ENCODE measurements at regions not wholly inside any gene's neighbourhood (a gene's known extent, or its start where the extent isn't known, plus 50 kb on each side); places are given as distances from the start of the nearest gene placed in this dataset.

DNA sequence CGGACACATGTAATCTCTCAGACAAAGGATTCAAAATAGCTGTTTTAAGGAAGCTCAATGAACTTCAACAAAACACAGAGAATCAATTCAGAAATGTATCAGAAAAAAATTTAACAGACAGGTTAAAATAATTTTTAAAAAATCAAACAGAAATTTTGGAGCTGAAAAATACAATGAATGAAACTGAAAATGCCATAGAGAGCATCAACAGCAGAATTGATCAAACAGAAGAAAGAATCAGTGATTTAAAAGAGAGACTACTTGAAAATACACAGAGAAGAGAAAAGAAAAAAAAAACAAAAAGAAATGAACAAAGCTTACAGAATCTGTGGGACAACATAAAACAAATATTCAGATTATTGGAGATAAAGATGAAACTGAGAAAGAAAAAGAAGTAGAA is 118.8 kb upstream of the GYPA start:
- ATAC-seq = no peak
- H3K4me1 ChIP-seq = no peaks in the 10 kb centered on the region
- peaks cover 0 to 58% (median 4%) of the 10 kb centered on the region in 11 donors for H3K9me3 ChIP-seq
- 94 to 95% methylated on average over 1 of the region's 1 CpG for WGBS, 2 donors
- no peak for DNase-seq
- H3K27me3 ChIP-seq = no peaks in the 10 kb centered on the region
- TF ChIP-seq, protein P1, sequence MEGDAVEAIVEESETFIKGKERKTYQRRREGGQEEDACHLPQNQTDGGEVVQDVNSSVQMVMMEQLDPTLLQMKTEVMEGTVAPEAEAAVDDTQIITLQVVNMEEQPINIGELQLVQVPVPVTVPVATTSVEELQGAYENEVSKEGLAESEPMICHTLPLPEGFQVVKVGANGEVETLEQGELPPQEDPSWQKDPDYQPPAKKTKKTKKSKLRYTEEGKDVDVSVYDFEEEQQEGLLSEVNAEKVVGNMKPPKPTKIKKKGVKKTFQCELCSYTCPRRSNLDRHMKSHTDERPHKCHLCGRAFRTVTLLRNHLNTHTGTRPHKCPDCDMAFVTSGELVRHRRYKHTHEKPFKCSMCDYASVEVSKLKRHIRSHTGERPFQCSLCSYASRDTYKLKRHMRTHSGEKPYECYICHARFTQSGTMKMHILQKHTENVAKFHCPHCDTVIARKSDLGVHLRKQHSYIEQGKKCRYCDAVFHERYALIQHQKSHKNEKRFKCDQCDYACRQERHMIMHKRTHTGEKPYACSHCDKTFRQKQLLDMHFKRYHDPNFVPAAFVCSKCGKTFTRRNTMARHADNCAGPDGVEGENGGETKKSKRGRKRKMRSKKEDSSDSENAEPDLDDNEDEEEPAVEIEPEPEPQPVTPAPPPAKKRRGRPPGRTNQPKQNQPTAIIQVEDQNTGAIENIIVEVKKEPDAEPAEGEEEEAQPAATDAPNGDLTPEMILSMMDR (IDR thresholded peaks at IDR 0.05) = no peak
- intact Hi-C loops (cut with DNase I) = no loop called here
- H3K36me3 ChIP-seq = no peaks in the 10 kb centered on the region
- no peak overlapping the region for H3K4me3 ChIP-seq
- no peak overlapping the region for H3K27ac ChIP-seq

DNA sequence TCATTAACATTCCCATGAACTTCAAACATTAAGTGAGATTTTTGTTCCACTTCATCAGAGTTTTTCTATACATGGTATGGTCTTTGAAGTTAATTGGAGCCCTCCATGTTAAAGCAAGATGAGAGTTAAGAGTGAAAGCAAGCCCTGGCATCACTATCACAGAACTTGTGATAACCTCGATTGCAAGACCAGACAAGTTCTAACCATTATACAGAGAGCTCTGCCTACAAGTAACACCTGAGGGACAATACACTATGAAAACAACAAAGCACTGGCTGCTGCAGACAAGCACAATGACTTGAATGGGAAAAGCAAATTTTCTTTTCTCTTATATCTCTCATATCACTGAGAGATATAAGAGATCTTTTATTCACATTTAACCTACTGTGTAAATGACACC is 126.6 kb upstream of the GYPA start:
- Histone ChIP-seq H3K27me3 (no peaks in the 10 kb centered on the region), H3K4me3 (no peak overlapping the region), H3K9me3 (peaks cover 0 to 19% (median 0%) of the 10 kb centered on the region in 11 donors), H3K27ac (no peak overlapping the region), H3K36me3 (no peaks in the 10 kb centered on the region), H3K4me1 (no peaks in the 10 kb centered on the region)
- TF ChIP-seq, protein P1 (IDR thresholded peaks at IDR 0.05) = no peak
- WGBS, 2 donors = 36 to 43% methylated on average over 1 of the region's 1 CpG
- ATAC-seq = no peak
- intact Hi-C loops (cut with DNase I) = no loop called here
- no peak for DNase-seq

DNA sequence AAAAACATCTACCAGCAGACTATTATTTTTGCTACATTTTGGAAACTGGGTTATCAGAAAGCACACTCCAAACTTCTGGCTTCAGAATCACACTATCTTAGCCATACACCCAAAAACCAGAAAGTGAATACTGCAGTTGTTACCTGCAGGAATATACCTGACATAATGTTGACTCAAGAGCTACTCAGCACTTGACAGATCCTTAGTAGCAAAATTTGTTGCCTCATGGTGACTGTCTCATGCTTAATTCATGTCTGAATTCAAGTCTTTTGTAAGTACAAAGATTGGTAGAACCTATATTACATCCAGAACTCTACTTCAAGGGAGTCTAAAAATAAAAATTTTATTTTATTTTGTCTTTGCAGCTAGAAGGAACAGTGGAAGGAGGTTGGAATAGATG is 140.2 kb upstream of the GYPA start:
- Histone ChIP-seq H3K9me3 (no peaks in the 10 kb centered on the region), H3K4me1 (no peaks in the 10 kb centered on the region), H3K27me3 (no peaks in the 10 kb centered on the region), H3K36me3 (no peaks in the 10 kb centered on the region), H3K4me3 (no peak overlapping the region), H3K27ac (no peak overlapping the region)
- TF ChIP-seq, protein P1 (IDR thresholded peaks at IDR 0.05) = no peak
- DNase-seq = no peak
- ATAC-seq = no peak
- intact Hi-C loops (cut with DNase I) = no loop called here

DNA sequence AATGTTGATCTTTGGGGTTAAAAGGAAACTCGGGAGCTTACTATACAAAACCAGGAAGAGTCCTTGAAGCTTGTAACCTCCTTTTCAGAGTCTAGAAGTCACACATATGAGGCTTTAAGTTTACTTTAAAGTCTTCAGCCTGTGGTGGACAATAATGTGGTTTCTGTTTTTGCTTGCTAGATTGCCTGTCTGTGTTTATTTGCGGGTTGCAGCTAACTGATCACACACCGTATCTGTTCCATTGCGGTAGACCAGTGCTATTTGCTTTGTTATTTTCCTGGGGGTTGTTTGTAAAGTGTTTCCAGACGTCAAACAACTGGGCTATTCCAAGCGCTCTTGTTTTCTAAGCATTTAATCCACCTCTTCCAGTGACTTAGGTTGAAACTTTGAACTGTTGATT is 143.0 kb upstream of the GYPA start:
- WGBS, 2 donors = 64 to 65% methylated on average over 6 of the region's 6 CpGs
- no peak for ATAC-seq
- TF ChIP-seq, protein P1 (IDR thresholded peaks at IDR 0.05) = no peak

DNA sequence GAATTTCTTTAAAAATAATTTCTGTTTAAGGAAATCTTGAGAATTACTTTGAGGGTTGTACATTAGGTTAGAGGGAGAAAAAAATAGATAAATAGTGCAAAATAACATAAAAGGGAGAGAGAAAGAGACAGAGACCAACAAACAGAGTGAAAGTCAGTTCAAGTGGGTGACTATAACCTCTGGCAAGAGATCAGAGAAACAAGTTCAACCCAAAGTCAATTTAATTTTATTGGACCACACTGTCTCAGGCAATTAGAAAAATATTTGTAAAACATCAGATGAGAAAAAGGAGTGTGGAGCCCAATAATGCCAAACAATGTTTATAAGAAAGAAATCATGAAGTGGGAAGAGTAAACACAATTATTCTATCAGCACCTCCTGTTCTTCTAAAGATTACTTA is 143.5 kb upstream of the GYPA start:
- H3K4me3 ChIP-seq = no peak overlapping the region
- ATAC-seq = no peak
- TF ChIP-seq, protein P1 (IDR thresholded peaks at IDR 0.05) = no peak
- no peaks in the 10 kb centered on the region for H3K4me1 ChIP-seq
- H3K27ac ChIP-seq = no peak overlapping the region
- no peaks in the 10 kb centered on the region for H3K36me3 ChIP-seq
- no peaks in the 10 kb centered on the region for H3K9me3 ChIP-seq
- H3K27me3 ChIP-seq = no peaks in the 10 kb centered on the region
- no peak for DNase-seq
- intact Hi-C loops (cut with DNase I) = no loop called here

More for the DNA sequence above, 143.0 kb upstream of the GYPA start:
- no peak for DNase-seq
- intact Hi-C loops (cut with DNase I) = no loop called here
- Histone ChIP-seq H3K4me1 (no peaks in the 10 kb centered on the region), H3K36me3 (no peaks in the 10 kb centered on the region), H3K9me3 (no peaks in the 10 kb centered on the region), H3K27ac (no peak overlapping the region), H3K27me3 (no peaks in the 10 kb centered on the region), H3K4me3 (no peak overlapping the region)
